Fibroblast of peridontal ligament (primary cell): ENCODE measurements at regions not wholly inside any gene's neighbourhood (a gene's known extent, or its start where the extent isn't known, plus 50 kb on each side); places are given as distances from the start of the nearest gene placed in this dataset.
"Not testable (repeated sequence)": the region's sequence is repeated elsewhere in the genome, so short reads cannot be mapped to it uniquely, and the experiment has no call there.

Experiments
- DNase-seq: peaks from one replicate; pipeline ENCODE4 v3.0.0-alpha.2; 2010; ENCODE audit errors: extremely low read depth

DNA sequence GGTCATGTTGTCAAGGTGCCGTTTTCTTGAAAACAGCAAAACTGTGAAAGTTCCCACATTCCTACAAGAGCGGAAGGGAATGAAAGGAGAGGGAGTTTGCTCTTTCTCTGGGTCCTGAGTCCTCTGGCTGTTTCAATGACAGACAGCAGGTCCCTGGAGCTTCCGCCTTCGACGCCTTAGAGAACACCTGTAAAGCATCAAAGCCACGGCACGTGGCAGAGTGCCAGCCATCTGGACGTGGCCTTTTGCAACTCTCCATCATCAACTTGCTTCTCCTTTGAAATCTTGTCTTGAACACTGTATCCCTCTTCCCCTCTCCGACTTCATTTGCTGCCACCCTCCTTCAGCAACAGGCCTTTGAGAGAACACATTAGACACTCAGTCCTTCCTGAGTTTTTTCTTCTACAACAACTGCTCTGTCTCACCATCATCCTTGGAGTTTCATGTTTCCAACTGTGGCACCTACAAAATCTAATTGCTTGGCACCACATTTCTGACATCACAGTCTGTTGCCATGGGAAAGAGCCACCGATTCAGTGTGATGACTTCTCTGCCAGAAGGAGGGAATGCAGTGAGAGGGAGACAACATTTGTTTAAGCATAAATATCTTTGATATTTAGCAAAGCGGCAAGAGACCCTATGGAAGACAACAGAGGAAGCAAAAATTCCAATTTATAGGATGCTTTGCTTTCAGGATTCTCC lies 204.9 kb upstream of the PTER start:
- DNase-seq, result no peak

DNA sequence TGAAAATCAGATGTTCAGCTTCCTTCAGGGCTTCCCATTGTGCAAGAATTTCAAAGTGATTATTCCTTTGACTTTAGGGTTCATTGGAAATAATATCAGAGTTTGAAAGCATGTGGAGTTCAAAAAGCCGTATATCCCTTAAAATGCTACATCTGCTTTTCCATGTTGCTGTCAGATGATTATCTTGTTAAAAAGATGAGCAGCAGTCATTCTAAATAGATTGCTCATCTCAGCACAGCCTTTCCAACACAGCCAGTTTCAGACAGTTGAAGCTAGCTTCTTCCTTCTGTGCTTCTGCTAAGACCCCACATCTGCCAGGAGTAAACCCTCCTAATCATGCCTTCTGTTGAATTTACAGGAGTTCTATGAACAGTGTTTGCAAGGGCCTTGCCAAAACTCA lies 204.4 kb upstream of the PTER start:
- DNase-seq, result no peak

DNA sequence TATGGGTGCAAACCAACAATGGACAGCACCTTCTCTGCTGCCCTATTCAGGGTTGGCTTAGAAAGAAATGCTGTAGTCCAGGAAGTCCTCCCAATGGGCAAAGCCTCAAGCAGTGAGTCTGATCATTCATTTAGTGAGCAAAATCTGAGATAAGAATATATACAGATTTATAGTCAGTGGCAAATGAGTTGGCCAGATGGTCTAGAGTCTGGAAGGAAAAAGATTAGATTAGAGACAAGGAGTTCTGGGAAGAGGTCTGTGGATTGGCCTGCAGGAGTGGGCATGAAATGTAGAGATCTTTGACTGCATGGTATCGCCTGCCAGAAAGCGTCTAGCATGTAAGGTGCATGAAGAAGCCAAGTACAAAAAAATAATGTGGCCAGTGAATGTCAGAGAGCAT lies 201.9 kb upstream of the PTER start:
- no peak for DNase-seq

DNA sequence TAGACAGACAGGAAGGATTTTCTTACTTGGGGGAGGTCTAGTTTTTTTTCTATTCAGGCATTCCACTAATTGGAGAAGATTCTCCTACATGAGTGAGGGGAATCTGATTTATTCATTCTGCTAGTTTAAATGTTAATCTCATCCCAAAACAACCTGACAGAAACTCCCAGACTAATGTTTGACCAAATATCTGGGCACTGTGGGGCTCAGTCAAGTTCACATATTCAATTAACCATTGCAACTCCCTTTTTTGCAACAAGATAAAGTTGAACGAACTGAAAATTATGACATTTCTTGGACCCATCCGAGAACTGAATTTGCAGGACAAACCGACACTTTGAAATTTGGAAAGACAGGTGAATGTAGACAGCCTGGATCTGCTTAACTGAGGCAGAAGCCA lies 194.4 kb upstream of the PTER start:
- no peak for DNase-seq

DNA sequence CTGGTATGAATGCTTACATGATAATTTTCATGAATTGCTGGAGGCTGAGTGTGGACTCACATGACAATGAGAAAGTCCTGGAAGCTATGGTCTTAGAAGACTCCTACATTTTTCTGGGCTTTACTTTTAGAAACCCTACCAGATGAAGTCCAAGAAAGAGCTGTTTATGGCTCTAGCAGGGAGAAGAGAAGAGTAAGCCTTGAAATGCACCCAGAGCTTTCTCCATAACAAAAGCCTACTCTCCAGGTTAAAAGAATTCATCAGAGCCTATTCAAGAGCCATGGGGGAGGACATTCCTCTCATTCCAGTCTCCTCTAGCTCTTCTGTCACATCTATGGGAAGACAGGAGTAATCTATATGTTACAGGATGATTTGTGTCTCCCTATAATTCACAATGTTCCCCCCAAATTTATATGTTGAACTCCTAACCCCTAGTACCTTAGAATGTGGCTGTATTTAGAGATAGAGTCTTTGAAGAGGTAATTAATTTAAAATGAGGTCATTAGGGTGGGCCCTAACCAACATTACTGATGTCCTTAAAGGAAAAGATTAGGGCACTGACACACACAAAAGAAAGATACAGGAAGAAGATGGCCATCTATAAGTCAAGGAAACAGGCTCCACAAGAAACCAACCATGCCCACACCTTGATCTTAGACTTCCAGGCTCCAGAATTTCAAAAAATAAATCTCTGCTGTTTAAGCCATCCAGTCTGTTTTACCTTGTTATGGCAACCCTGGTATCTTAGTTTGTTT lies 193.8 kb upstream of the PTER start:
- DNase-seq, result no peak

DNA sequence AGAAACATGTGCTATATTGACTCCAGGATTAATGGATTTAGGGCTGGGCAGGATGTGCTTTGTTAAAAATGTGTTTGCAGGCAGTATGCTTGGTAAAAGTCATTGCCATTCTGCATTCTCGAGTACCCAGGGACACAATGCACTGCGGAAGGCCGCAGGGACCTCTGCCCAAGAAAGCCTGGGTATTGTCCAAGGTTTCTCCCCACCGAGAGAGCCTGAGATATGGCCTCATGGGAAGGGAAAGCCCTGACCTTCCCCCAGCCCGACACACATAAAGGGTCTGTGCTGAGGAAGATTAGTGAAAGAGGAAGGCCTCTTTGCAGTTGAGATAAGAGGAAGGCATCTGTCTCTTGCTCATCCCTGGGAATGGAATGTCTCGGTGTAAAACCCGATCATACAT lies 186.7 kb upstream of the PTER start:
- DNase-seq, result not testable (repeated sequence)

DNA sequence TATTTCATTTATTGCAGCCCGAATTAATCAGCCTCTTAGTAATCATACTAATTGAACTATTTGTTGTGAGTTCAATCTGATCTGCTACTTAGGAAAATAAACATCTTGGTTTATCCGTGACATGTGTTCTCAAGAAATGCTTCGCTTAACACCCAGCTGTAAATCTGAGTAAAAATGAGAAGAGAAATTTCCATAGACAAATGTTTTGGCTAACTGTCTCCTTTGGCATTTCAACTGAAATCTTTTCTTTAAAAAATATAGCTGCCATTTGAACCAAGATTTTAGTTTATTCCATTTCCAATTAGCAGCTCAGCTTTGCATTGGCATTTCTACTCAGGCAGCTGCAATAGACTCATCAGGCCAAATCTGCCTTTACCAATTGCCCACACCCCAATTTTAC lies 180.5 kb upstream of the PTER start:
- DNase-seq, result no peak

DNA sequence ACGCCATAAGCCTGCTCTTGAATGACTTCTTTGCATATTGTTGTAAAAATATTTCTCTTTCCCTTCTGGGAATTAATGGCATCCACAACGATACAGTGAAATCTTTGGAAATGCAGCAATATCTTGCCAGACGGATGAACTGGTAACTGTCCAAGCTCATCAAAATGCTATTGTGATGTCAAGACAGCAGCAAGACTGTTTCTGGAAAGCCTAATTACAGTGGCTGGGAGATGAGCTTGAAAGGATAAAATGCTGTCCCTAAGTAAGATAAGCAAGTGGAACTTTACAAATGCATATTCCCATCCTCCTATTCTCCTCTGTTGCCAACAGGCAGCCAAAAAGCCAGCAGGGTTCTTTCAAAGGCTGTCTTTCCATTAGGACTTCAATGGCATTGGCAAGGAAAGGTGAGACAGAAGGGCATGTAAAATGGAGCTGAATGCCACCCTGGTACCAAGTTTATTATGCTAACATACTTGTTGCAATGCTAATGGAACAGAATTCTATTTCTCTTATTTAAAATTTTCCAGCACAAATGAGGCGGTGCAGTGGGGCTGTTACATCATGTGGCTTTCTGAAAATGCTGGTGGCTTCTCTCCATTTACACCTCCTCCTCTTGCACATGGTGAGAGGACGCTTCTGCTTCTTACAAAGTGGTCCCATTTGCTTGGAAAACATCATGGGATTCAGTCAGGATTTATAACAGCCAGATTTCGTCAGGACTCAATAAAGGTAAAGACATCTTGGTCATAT lies 178.3 kb upstream of the PTER start:
- DNase-seq, result no peak

DNA sequence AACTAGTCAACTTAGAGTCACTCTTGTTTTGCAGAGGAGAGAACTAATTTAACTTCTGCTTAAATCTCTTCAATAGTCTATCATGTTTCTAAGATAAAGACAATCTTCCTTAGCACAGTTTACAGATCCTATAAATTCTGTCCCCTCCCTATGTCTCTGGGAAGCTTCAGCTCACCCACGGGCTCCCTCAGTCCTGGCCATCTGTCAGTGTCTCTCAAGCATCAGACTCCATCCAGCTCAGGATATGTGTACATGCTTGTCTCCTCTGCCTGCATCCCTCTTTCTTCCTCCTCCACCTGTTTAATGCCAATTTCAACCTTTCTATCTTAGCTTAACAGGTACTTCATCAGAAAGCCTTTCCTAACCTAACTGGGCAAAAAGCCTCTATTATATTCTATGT lies 177.1 kb upstream of the PTER start:
- DNase-seq, result no peak

DNA sequence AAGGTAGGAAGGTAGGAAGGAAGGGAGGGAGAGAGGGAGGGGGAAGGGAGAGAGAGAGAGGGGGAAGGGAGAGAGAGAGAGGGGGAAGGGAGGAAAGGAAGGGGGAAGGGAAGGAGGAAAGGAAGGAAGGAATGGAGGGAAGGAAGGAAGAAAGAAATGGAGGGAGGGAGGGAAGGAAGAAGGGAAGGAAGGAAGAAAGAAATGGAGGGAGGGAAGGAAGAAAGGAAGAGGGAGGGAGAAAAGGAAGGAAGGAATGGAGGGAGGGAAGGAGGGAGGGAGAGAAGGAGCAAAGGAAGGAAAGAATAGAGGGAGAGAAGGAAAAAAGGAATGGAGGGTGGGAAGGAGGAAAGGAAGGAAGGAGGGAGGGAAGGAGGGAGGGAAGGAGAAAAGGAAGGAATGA lies 176.4 kb upstream of the PTER start:
- DNase-seq, result no peak

DNA sequence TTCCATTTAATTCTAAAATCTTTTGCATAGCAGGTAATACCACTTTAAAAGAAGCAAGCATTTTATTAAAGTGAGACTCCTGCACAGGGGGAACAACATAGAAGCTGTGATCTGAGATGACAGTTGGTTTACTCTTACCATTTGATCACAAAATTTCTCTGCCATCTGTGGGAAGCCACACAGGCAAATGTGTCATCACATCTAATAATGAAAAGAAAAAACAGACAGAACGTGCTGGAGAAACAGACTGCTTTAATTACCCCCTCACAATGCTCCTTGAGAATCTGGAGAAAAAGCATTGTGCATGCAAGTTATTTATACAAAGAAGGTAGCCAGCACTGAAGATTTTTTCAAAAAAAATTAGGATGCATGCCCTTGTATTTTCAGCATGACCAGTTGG lies 165.2 kb upstream of the PTER start:
- no peak for DNase-seq

DNA sequence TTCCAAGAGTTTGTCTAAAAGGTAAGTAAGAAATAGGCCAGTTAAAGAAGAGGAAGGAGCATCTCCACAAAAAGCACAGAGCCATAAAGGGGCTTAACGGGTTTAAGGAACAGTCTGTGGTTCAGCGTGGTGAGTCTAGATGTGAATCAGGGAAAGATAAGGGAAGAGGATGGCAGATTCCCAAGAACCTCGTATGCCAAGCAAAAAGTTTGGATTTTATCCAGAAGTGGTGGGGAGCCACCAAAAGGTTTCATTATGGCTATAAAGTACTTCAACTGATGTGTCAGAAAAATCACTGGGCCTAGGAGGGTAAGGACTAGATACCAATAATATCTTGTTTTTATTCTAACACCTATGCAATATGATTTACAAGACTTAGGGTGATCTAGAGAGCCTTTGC lies 161.9 kb upstream of the PTER start:
- DNase-seq, result no peak

DNA sequence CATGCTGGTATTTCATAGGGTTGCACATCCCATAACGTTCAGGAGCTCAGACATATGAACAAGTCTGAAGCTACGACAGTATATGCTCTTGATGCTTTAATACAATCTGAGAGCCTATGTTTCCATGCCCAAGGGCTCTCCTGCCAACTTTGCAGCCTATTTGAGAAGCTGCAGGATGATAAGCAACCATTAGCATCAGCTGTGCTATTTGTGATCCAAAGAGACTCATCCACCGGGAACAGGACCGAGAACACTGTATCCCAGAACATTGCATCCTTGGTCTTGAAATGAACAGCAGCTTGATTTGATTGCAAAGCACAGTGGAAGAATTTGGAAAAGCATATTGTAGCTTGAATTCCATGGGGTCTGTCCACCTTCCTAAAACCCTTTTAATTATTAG lies 156.2 kb upstream of the PTER start:
- no peak for DNase-seq

DNA sequence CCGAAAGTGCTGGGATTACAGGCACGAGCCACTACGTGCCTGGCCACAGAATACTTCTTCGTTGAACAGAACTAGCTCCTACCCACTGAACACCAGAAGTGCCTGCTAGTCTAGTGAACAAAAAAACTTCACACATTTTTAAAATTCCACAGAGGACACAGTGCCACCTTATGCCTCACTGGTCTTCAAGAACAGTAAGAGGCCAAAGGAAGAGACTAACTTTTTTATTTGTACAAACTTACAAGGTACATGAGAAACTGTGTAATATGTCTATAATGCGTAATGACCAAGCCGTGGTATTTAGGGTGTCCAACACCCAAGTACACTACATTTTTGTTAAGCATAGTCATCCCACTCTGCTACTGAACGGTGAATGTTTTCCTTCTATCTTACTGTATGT lies 144.4 kb upstream of the PTER start:
- DNase-seq, result no peak

DNA sequence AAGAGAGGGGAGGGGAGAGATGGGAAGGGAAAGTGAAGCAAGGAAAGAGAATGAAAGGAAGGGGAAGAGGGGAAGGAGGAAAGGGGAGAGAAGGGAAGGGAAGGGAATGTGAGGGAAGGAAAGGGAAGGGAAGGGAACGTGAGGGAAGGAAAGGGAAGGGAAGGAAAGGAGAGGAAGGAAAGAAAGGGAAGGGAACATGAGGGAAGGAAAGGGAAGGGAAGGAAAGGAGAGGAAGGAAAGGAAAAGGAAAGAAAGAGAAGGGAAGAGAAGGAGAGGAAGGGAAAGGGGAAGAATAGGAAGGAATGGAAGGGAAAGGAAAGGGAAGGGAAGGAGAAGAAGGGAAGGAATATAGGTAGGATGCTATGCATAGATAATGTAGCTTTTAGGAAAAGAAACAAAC lies 139.7 kb upstream of the PTER start:
- no peak for DNase-seq

DNA sequence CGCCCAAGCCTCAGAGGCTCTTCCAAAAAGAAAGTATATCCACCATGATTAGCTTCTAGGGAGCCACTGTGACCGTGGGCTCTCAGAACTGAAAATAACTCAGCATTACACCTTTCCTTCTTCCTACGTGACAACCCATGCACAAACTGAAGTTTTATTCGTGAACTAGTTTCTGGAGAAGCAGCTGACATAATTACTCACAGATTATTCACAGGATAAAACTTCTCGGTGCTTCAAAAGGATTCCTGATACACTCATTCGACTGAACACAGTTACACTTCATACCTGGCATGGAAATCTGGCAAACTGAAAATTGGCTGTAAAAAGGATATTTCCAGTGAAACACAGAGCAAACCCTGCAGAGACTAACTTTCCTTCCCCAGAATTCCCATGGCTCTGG lies 139.2 kb upstream of the PTER start:
- no peak for DNase-seq

DNA sequence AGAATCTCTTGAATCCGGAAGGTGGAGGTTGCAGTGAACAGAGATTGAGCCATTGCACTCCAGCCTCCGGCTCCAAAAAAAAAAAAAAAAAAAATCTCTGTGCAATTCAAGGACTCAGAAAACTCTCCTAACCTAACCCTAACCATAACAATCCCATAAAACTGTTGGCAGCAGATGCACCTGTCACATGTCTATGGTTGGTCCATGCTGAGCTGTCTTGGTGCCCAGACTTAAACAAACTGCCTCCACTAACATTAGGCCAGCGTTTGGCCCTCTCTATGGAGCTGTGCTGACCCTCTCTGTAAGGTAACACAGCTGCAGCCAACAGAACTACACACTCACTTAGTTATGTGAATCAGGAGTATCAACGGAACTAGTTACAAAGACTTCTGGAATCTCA lies 132.5 kb upstream of the PTER start:
- no peak for DNase-seq

DNA sequence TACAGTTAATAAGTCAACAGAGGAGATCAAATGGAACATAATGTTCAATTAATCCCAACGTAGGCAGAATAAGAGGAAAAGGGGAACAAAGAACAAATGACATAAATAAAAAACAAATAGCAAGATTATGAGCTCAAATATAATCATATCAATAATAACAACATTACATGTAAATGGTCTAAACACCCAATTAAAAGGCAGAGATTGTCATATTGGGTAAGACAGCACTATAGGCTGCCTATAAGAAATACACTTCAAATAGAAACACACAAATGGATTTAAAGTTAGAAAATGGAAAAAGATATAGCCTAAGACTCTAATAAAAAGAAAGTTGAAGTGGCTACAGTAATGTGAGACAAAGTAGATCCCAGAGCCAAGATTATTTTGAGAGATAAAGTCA lies 126.4 kb upstream of the PTER start:
- DNase-seq, result no peak

DNA sequence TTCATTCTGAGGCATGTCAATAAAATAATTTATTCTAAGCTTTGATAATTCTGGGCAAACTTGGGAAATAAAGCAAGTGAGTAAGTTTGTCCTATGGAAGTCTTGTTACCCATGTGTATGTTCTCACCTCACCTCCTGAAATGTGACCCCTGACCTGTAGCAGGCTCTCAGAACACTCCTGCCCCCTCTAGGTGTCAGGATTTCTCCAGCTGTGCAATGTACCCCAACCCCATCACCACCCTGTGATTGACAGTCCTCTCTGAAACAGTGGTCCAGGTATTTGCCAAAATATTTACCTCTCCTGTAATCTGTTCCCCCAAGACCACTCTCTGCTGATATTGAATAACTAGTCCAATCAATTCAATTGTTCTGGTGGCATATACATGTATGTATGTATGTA lies 122.6 kb upstream of the PTER start:
- DNase-seq, result no peak

DNA sequence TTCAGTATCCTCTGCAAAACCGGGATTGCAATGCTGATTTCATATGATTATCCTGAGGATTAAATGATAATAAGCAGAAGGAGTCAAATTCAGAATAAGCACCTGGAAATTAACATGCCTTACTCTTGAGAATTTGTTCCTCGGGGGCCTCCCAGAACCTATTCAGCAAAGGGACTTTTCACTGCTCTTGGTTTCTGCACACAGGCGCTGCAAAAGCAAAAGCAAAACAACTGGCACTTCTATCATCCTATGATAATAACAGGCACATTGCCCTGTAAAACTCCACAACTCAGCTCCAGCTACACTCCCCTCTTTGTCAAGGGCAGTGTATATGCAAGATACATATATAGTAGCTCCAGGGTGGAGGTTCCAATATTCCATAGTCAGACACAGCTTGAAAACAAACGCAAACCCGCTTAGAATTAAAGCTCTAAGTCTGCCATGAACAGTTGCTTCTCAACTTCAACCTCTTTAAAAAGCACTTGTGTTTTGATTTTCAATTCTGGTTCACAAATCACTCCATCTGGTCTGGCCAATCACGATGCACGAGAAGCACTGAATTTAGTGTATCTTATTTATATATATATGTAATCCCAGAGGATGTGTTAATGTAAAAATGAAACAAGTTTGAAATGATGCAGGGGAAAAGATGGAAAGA lies 119.9 kb upstream of the PTER start:
- DNase-seq, result no peak

DNA sequence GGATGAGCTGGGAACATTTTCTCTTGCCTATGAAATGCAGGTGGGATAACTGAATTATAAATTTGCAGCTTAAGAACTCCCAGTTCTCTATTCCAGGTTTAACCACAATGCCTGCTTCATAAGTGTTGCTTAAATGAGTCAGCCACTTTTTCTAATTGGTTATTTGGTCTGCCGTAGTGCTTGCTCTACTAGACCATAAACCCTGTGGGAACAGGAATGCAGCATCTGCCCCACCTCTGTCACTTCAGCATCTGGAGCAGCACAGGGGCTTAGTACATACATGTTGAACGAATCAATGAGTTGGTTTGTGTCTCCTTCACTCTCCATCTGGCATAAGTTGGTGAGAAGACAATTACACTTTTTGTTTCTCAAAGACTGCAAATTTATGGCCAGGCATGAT lies 95.2 kb upstream of the PTER start:
- DNase-seq, result no peak

DNA sequence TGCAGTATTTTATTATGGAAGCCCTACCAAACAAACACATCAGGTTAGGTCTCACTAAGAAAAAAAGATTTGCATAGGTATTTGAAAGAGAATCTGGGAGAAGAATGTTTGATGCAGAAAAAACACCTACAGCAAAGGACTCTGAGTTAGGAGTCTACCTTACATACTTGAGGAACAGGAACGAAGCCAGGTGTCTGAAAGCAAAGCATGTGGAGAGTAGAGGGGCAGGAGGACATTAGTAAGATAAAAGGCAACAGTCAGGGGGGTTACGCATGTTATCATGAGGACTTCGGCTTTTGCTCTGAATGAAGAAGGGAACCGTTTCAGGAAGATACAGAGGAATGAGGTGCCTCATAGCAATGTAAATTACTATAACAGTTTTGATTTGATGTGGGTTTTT lies 87.9 kb upstream of the PTER start:
- DNase-seq, result no peak

DNA sequence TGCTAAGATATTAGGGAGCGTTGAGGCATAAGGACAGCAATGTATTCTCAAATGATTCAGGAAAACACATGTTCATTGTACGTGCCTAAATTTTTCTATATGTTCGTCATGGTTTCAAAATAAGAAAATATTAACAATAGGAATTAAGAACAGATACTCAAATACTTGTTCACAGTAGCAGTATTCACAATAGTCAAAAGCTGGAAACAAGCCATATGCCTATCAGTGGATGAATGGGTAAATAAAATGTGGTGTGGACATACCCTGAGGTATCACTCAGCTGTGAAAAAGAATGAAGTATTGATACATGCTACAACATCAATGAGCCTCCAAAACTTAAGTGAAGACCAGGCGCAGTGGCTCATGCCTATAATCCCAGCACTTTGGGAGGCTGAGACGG lies 84.7 kb upstream of the PTER start:
- DNase-seq, result no peak
